NCI-H2227 treated with DMSO at 0.1 percent for 48 hours (cell line): ENCODE measurements at regions not wholly inside any gene's neighbourhood (a gene's known extent, or its start where the extent isn't known, plus 50 kb on each side); places are given as distances from the start of the nearest gene placed in this dataset.

Experiments
- DNase-seq: peaks from one replicate; lab custom pipeline; 2025; lab: John Stamatoyannopoulos, UW

- no peak for DNase-seq
Measured at GRCh38 chr5:167128581-167128980, 1162.9 kb upstream of the WWC1 start.

GRCh38 chr5:167140548-167141291 lies 1150.7 kb upstream of the WWC1 start:
- DNase-seq, result no peak

GRCh38 chr5:167143716-167144115 lies 1147.7 kb upstream of the WWC1 start:
- no peak for DNase-seq

GRCh38 chr5:167145841-167146240 lies 1145.6 kb upstream of the WWC1 start:
- no peak for DNase-seq

- DNase-seq, result no peak
Measured at GRCh38 chr5:167147879-167148278, 1143.6 kb upstream of the WWC1 start.

GRCh38 chr5:167150661-167151060 lies 1140.8 kb upstream of the WWC1 start:
- DNase-seq, result no peak

- no peak for DNase-seq
Measured at GRCh38 chr5:167152561-167152960, 1138.9 kb upstream of the WWC1 start.

- DNase-seq, result no peak
Measured at GRCh38 chr5:167155387-167156005, 1135.9 kb upstream of the WWC1 start.

GRCh38 chr5:167156446-167156845 lies 1135.0 kb upstream of the WWC1 start:
- DNase-seq, result no peak

GRCh38 chr5:167158588-167158987 lies 1132.9 kb upstream of the WWC1 start:
- no peak for DNase-seq

- DNase-seq, result no peak
Measured at GRCh38 chr5:167160388-167160787, 1131.1 kb upstream of the WWC1 start.

- no peak for DNase-seq
Measured at GRCh38 chr5:167166696-167167095, 1124.7 kb upstream of the WWC1 start.

- no peak for DNase-seq
Measured at GRCh38 chr5:167167191-167167795, 1124.2 kb upstream of the WWC1 start.

GRCh38 chr5:167168971-167169370 lies 1122.5 kb upstream of the WWC1 start:
- DNase-seq, result no peak

GRCh38 chr5:167171056-167171455 lies 1120.4 kb upstream of the WWC1 start:
- no peak for DNase-seq

GRCh38 chr5:167177736-167178135 lies 1113.7 kb upstream of the WWC1 start:
- DNase-seq, result no peak

- no peak for DNase-seq
Measured at GRCh38 chr5:167180906-167181305, 1110.5 kb upstream of the WWC1 start.

GRCh38 chr5:167205881-167206280 lies 1085.6 kb upstream of the WWC1 start:
- DNase-seq, result no peak

- no peak for DNase-seq
Measured at GRCh38 chr5:167207081-167207480, 1084.4 kb upstream of the WWC1 start.

- no peak for DNase-seq
Measured at GRCh38 chr5:167208911-167209310, 1082.5 kb upstream of the WWC1 start.

GRCh38 chr5:167217097-167217743 lies 1074.2 kb upstream of the WWC1 start:
- no peak for DNase-seq

GRCh38 chr5:167219298-167219697 lies 1072.1 kb upstream of the WWC1 start:
- DNase-seq, result no peak

- no peak for DNase-seq
Measured at GRCh38 chr5:167226386-167226785, 1065.1 kb upstream of the WWC1 start.
